ENCODE measurements at regions not wholly inside any gene's neighbourhood (a gene's known extent, or its start where the extent isn't known, plus 50 kb on each side); places are given as distances from the start of the nearest gene placed in this dataset.

GRCh38 chr2:41718705-41719104, 329.1 kb upstream of the PKDCC start:
- no peaks in the 10 kb centered on the region for H3K27me3 ChIP-seq
- H3K4me3 ChIP-seq = no peak overlapping the region
- intact Hi-C loops (cut with DNase I) = no loop called here
- peak overlapping the region in 3 of 10 donors; percentile 17 to 33 (median 29) for H3K27ac ChIP-seq
- WGBS, 2 donors = 51 to 59% methylated on average over 1 of the region's 1 CpG
- ATAC-seq = no peak
- H3K4me1 ChIP-seq = peaks cover 0 to 38% (median 5%) of the 10 kb centered on the region in 9 donors
- no peaks in the 10 kb centered on the region for H3K9me3 ChIP-seq
- DNase-seq = no peak
- no peak for TF ChIP-seq CTCF (IDR thresholded peaks at IDR 0.05)
- no peaks in the 10 kb centered on the region for H3K36me3 ChIP-seq

GRCh38 chr2:41719756-41720155, 328.1 kb upstream of the PKDCC start:
- Histone ChIP-seq H3K4me3 (no peak overlapping the region), H3K4me1 (peaks cover 0 to 40% (median 5%) of the 10 kb centered on the region in 9 donors), H3K36me3 (no peaks in the 10 kb centered on the region), H3K27ac (peak overlapping the region in 6 of 10 donors; percentile 23 to 82 (median 52)), H3K9me3 (no peaks in the 10 kb centered on the region), H3K27me3 (no peaks in the 10 kb centered on the region)
- no peak for ATAC-seq
- 97 to 100% methylated on average over 6 of the region's 6 CpGs for WGBS, 2 donors
- TF ChIP-seq CTCF (IDR thresholded peaks at IDR 0.05) = no peak
- DNase-seq = no peak
- intact Hi-C loops (cut with DNase I) = no loop called here

GRCh38 chr2:41720331-41721251, 327.2 kb upstream of the PKDCC start:
- H3K9me3 ChIP-seq = no peaks in the 10 kb centered on the region
- intact Hi-C loops (cut with DNase I) = no loop called here
- TF ChIP-seq CTCF (IDR thresholded peaks at IDR 0.05) = no peak
- peak in 6 of 8 donors; percentile 32 to 71 (median 52) for ATAC-seq
- H3K36me3 ChIP-seq = no peaks in the 10 kb centered on the region
- 49 to 61% methylated on average over 6 of the region's 6 CpGs for WGBS, 2 donors
- DNase-seq = no peak
- H3K4me3 ChIP-seq = peak overlapping the region in 5 of 10 donors; percentile 3 to 31 (median 13)
- no peaks in the 10 kb centered on the region for H3K27me3 ChIP-seq
- peak overlapping the region; percentile 23 to 82 (median 52) for H3K27ac ChIP-seq
- peaks cover 0 to 40% (median 5%) of the 10 kb centered on the region in 9 donors for H3K4me1 ChIP-seq

- intact Hi-C loops (cut with DNase I) = no loop called here
- no peaks in the 10 kb centered on the region for H3K27me3 ChIP-seq
- peak in 1 of 2 donors; percentile 45 for DNase-seq
- peak overlapping the region in 8 of 10 donors; percentile 20 to 82 (median 61) for H3K27ac ChIP-seq
- ATAC-seq = peak; percentile 62 to 93 (median 85)
- H3K4me3 ChIP-seq = no peak overlapping the region
- no peaks in the 10 kb centered on the region for H3K9me3 ChIP-seq
- H3K36me3 ChIP-seq = no peaks in the 10 kb centered on the region
- 84 to 86% methylated on average over 6 of the region's 6 CpGs for WGBS, 2 donors
- H3K4me1 ChIP-seq = peaks cover 0 to 37% (median 5%) of the 10 kb centered on the region in 9 donors
- no peak for TF ChIP-seq CTCF (IDR thresholded peaks at IDR 0.05)
Measured at GRCh38 chr2:41722668-41723369, 325.0 kb upstream of the PKDCC start.

All from heart right ventricle (tissue), 16 donors.